Transverse colon (tissue), 3 donors: ENCODE measurements at regions not wholly inside any gene's neighbourhood (a gene's known extent, or its start where the extent isn't known, plus 50 kb on each side); places are given as distances from the start of the nearest gene placed in this dataset.

Experiments used
- EP300 ChIP-seq: sonication (generic); formaldehyde crosslinking; IDR thresholded peaks from one replicate; pipeline ENCODE4 v1.6.1; 2017; ENCODE audit warnings: antibody characterized with exemption, low read depth
- POLR2A ChIP-seq: fragments of 450-650 bp; IDR thresholded peaks from one replicate; pipeline ENCODE4 v1.6.1; 2016; ENCODE audit warnings: antibody characterized with exemption, mild to moderate bottlenecking, moderate library complexity
- TF ChIP-seq, protein P1 (sequence below), 5 experiments: fragments of 200-600 bp in 3 of 5; fragments of 450-650 bp in 2 of 5; sonication (generic) in 3 of 5; IDR thresholded peaks; 1 replicate in 2 of 5; 2 replicates in 3 of 5; pipeline ENCODE4 v1.5.1; 2016 to 2017; ENCODE audit warnings: antibody characterized with exemption in 5 of 5, inconsistent platforms in 3 of 5, mild to moderate bottlenecking in 2 of 5, moderate library complexity in 1 of 5

DNA sequence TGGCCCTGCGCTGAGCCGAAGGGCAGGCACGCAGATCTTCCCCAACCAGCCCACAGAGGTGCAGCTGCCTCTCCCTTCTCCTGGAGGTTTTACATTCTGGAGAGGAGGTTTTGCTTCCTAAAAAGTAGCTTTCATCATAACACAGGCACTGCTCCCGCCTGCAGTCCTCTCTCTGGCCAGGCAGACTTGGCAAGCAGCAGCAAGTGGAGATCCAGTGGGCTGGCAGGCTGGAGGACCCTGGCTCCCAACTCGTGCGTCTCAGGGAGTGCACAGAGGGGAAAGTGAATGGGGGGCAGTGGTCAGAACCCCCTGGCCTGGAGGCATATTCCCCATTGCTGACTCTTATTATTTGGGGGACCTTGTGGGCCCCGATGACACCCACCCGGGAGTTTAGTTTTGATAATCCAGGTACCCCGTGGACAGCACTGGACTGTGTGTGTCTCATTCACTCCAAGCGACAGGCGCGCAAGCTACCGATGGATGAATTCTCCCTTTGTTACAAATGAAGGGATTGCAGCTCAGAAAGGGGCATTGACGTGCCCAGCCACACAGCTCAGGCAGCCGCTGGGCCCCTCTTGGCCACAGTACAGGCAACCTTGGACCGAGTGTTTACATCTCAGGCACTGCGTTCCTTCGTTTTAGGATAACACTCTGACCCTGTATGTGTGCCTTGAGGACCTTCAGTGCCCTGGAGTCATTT is 1223.9 kb downstream of the BRD1 start:
- TF ChIP-seq, protein P1, sequence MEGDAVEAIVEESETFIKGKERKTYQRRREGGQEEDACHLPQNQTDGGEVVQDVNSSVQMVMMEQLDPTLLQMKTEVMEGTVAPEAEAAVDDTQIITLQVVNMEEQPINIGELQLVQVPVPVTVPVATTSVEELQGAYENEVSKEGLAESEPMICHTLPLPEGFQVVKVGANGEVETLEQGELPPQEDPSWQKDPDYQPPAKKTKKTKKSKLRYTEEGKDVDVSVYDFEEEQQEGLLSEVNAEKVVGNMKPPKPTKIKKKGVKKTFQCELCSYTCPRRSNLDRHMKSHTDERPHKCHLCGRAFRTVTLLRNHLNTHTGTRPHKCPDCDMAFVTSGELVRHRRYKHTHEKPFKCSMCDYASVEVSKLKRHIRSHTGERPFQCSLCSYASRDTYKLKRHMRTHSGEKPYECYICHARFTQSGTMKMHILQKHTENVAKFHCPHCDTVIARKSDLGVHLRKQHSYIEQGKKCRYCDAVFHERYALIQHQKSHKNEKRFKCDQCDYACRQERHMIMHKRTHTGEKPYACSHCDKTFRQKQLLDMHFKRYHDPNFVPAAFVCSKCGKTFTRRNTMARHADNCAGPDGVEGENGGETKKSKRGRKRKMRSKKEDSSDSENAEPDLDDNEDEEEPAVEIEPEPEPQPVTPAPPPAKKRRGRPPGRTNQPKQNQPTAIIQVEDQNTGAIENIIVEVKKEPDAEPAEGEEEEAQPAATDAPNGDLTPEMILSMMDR (IDR thresholded peaks at IDR 0.05) = no peak
- TF ChIP-seq EP300 = no peak
- TF ChIP-seq POLR2A = no peak
